ENCODE measurements at regions not wholly inside any gene's neighbourhood (a gene's known extent, or its start where the extent isn't known, plus 50 kb on each side); places are given as distances from the start of the nearest gene placed in this dataset.

- no peak overlapping the region for H2BK15ac ChIP-seq (ENCODE audit: low read depth, low read length)
- Mint-ChIP-seq H3K27me3 (ENCODE audit: low read depth) (no peaks in the 10 kb centered on the region), H3K4me1 (peaks cover 18 to 19% of the 10 kb centered on the region in 2 experiments), H3K36me3 (ENCODE audit: insufficient read depth in 1 of 3, low read depth in 3 of 3) (peaks cover 0 to 2% (median 0%) of the 10 kb centered on the region in 3 experiments; a peak in 2 of 7 replicates), H3K27ac (peak overlapping the region in 2 of 3 experiments; percentile 46 to 56; a peak in 4 of 7 replicates), H3K4me3 (no peak overlapping the region), H3K9me3 (peaks cover 0 to 3% of the 10 kb centered on the region in 2 experiments; a peak in 1 of 5 replicates)
- no peaks in the 10 kb centered on the region for H3K27me3 ChIP-seq (ENCODE audit: insufficient read depth, low read length)
- H3K27ac ChIP-seq (ENCODE audit: insufficient read length, low read depth, low read length) = no peak overlapping the region
- H2BK20ac ChIP-seq (ENCODE audit: low read depth, low read length, poor library complexity, severe bottlenecking) = no peak overlapping the region
- no peak overlapping the region for H3K4ac ChIP-seq (ENCODE audit: low read depth, low read length)
- WGBS (ENCODE audit: extremely low coverage, insufficient read length, low lambda C conversion rate) = no CpG with 5 or more reads among the region's 1 CpG
- no peak overlapping the region for H2BK5ac ChIP-seq (ENCODE audit: insufficient read length, low read length)
- H3T11ph ChIP-seq (ENCODE audit: low read length) = no peak overlapping the region
- no peak for TF ChIP-seq CTCF (conservative IDR thresholded peaks at IDR 0.05)
- H3K79me1 ChIP-seq (ENCODE audit: insufficient read depth, low read depth, low read length, poor library complexity, severe bottlenecking) = no peaks in the 10 kb centered on the region
- H2AK5ac ChIP-seq (ENCODE audit: insufficient read length, low read length) = no peak overlapping the region
- no peak overlapping the region for H4K5ac ChIP-seq (ENCODE audit: insufficient read length, low read depth, low read length)
- H2AFZ ChIP-seq (ENCODE audit: low read length) = no peak overlapping the region
- no peaks in the 10 kb centered on the region for H3K9me3 ChIP-seq (ENCODE audit: control insufficient read depth, low read depth, low read length)
- no peaks in the 10 kb centered on the region for H3K23me2 ChIP-seq (ENCODE audit: insufficient read length, low read depth, low read length, poor library complexity, severe bottlenecking)
- no peak overlapping the region for H2BK12ac ChIP-seq (ENCODE audit: insufficient read length, low read depth, low read length)
- H2BK120ac ChIP-seq (ENCODE audit: low read depth, low read length, poor library complexity, severe bottlenecking) = no peak overlapping the region
- H3K23ac ChIP-seq (ENCODE audit: insufficient read length, low read depth, low read length) = no peak overlapping the region
- DNase-seq = no peak
- H4K20me1 ChIP-seq (ENCODE audit: control insufficient read depth, insufficient read depth, insufficient read length) = no peaks in the 10 kb centered on the region
- H3K4me1 ChIP-seq (ENCODE audit: insufficient read depth, low read length) = peaks cover 3% of the 10 kb centered on the region; the same call in 1 of the 2 replicates
- H4K91ac ChIP-seq (ENCODE audit: insufficient read length, low read depth, low read length) = no peak overlapping the region
- H3K14ac ChIP-seq (ENCODE audit: insufficient read depth, low read length) = no peak overlapping the region
- no peak overlapping the region for H3K9ac ChIP-seq (ENCODE audit: extremely low read depth, insufficient read length, low read length)
- no peak overlapping the region for H3K18ac ChIP-seq (ENCODE audit: insufficient read length, low read depth, low read length)
- H3K79me2 ChIP-seq (ENCODE audit: insufficient read depth, low read length) = no peaks in the 10 kb centered on the region
- no peak overlapping the region for H4K8ac ChIP-seq (replicated peaks; ENCODE audit: insufficient read length, low read depth, low read length)
- H3K56ac ChIP-seq (ENCODE audit: insufficient read length, low read depth, low read length) = no peak overlapping the region
- H3K4me2 ChIP-seq (ENCODE audit: insufficient read depth, insufficient read length, low read length) = no peak overlapping the region
These were observed 352.7 kb upstream of the NAV3 start for GRCh38 chr12:77477907-77478533.
